HepG2 (cell line): ENCODE measurements at regions not wholly inside any gene's neighbourhood (a gene's known extent, or its start where the extent isn't known, plus 50 kb on each side); places are given as distances from the start of the nearest gene placed in this dataset.

Source experiments
- ATAC-seq: fragments of 200-7000 bp; cut with Tn5 transposase; 3 replicates; pipeline ENCODE4 v1.9.1; 2020; ENCODE audit warnings: mild to moderate bottlenecking, moderate library complexity
- BruUV-seq: library from RNA; stranded (reverse); fragments of 400-500 nt; replicated peaks from 2 replicates; lab custom pipeline; 2021; lab: Mats Ljungman, UMichigan
- CTCF ChIA-PET: fragments of 300-600 bp; formaldehyde crosslinking; extraction: SDS; loops from one replicate; lab custom pipeline; 2021; ENCODE audit warnings: low total read pairs, inconsistent platforms, low intra/inter-chr PET ratio; lab: Yijun Ruan, JAX
- POLR2A ChIA-PET: fragments of 350-600 bp; sonication (Branson Sonifier 250); formaldehyde crosslinking; loops from one replicate; lab custom pipeline; 2020; ENCODE audit warnings: antibody characterized with exemption, inconsistent platforms; lab: Yijun Ruan, JAX
- DNase-seq: peaks from one replicate; pipeline ENCODE4 v3.0.0-alpha.2; 2015; ENCODE audit warnings: low spot score
- FAIRE-seq: peaks from 3 replicates; lab custom pipeline; 2011; peaks lifted over from hg19 to GRCh38; lab: Jason Lieb, UNC
- H2AFZ ChIP-seq: one replicate; pipeline ENCODE4 v1.6.1; 2011; ENCODE audit warnings: low read length, inconsistent platforms
- H3K27ac ChIP-seq: fragments of 300-600 bp; 3 replicates; pipeline ENCODE4 v1.8.0; 2011; ENCODE audit warnings: mixed run types, mild to moderate bottlenecking, mixed read lengths, low read length, inconsistent platforms; ENCODE audit not compliant: insufficient read depth; ENCODE audit errors: extremely low read length
- H3K27me3 ChIP-seq, 2 experiments: fragments of 200-600 bp in 1 of 2; 2 replicates in 1 of 2; 3 replicates in 1 of 2; pipeline versions ENCODE4 v1.6.0 to v1.8.0; 2011; ENCODE audit warnings: low read length in 2 of 2, mild to moderate bottlenecking in 2 of 2, moderate library complexity in 2 of 2, inconsistent platforms in 1 of 2; ENCODE audit not compliant: insufficient read depth in 2 of 2, control insufficient read depth in 1 of 2
- H3K36me3 ChIP-seq, 2 experiments: fragments of 200-600 bp in 1 of 2; replicated peaks in 1 of 2; 2 replicates in 1 of 2; 3 replicates in 1 of 2; pipeline versions ENCODE4 v1.5.1 to v1.8.0; 2011; ENCODE audit warnings: low read length in 2 of 2, inconsistent platforms in 1 of 2; ENCODE audit not compliant: insufficient read depth in 2 of 2, control insufficient read depth in 1 of 2
- H3K4me1 ChIP-seq: 2 replicates; pipeline ENCODE4 v1.5.1; 2012; ENCODE audit warnings: low read length, inconsistent platforms; ENCODE audit not compliant: insufficient read depth
- H3K4me2 ChIP-seq: 2 replicates; pipeline ENCODE4 v1.6.0; 2011; ENCODE audit warnings: low read depth, low read length, inconsistent platforms
- H3K4me3 ChIP-seq, 3 experiments: fragments of 200-600 bp in 1 of 3; sonication (generic), shearing (Covaris generic) in 1 of 3; replicated peaks in 1 of 3; 2 replicates each; pipeline ENCODE4 v1.5.1; 2011 to 2016; ENCODE audit warnings: low read length in 3 of 3, inconsistent platforms in 2 of 3, low read depth in 2 of 3, mild to moderate bottlenecking in 2 of 3, control low read depth in 1 of 3, mixed read lengths in 1 of 3; ENCODE audit not compliant: insufficient read depth in 1 of 3
- H3K79me2 ChIP-seq: one replicate; pipeline ENCODE4 v1.6.1; 2011; ENCODE audit warnings: low read length, inconsistent platforms; ENCODE audit not compliant: insufficient read depth
- H3K9ac ChIP-seq: 2 replicates; pipeline ENCODE4 v1.6.0; 2011; ENCODE audit warnings: mild to moderate bottlenecking, low read depth, low read length, inconsistent platforms; ENCODE audit not compliant: insufficient read depth
- H3K9me3 ChIP-seq: 2 replicates; pipeline ENCODE4 v1.5.1; 2012; ENCODE audit warnings: mild to moderate bottlenecking, low read length
- H4K20me1 ChIP-seq: 2 replicates; pipeline ENCODE4 v1.6.0; 2011; ENCODE audit warnings: inconsistent platforms, mild to moderate bottlenecking, low read length, moderate library complexity; ENCODE audit not compliant: insufficient read depth
- ELF4 ChIP-seq: sonication (generic); formaldehyde crosslinking; IDR thresholded peaks from 2 replicates; pipeline ENCODE4 v1.5.0; 2020; ENCODE audit warnings: missing genetic modification reagents, mild to moderate bottlenecking, moderate library complexity, borderline replicate concordance
- FOXP1 ChIP-seq, 2 experiments: fragments of 450-650 bp in 1 of 2; IDR thresholded peaks; 2 replicates each; pipeline ENCODE4 v1.6.1; 2017 to 2018; ENCODE audit warnings: antibody characterized with exemption in 1 of 2
- HNRNPH1 ChIP-seq: fragments of 200-400 bp; formaldehyde crosslinking; optimal IDR thresholded peaks from 2 replicates; pipeline ENCODE3; 2017; ENCODE audit warnings: mild to moderate bottlenecking, low read depth, low read length
- MED13 ChIP-seq: sonication (generic); formaldehyde crosslinking; IDR thresholded peaks from 2 replicates; pipeline ENCODE4 v1.5.0; 2020; ENCODE audit warnings: missing genetic modification reagents
- NAIF1 ChIP-seq: sonication (generic); formaldehyde crosslinking; IDR thresholded peaks from 2 replicates; pipeline ENCODE4 v1.5.0; 2020; ENCODE audit warnings: mild to moderate bottlenecking, missing genetic modification reagents, borderline replicate concordance
- RARA ChIP-seq: IDR thresholded peaks from 2 replicates; pipeline ENCODE4 v1.6.1; 2016; ENCODE audit warnings: missing genetic modification reagents, missing compliant biosample characterization
- RBAK ChIP-seq: sonication (generic); formaldehyde crosslinking; IDR thresholded peaks from 2 replicates; pipeline ENCODE4 v1.5.1; 2020; ENCODE audit warnings: mild to moderate bottlenecking, missing genetic modification reagents
- TOE1 ChIP-seq: sonication (generic); formaldehyde crosslinking; IDR thresholded peaks from 2 replicates; pipeline ENCODE4 v1.4.0; 2020; ENCODE audit warnings: mild to moderate bottlenecking, missing genetic modification reagents
- ZFP36 ChIP-seq: fragments of 150-350 bp; IDR thresholded peaks from 2 replicates; pipeline ENCODE4 v1.6.1; 2018; ENCODE audit warnings: borderline replicate concordance, low read length, low read depth; ENCODE audit not compliant: partially characterized antibody
- ZKSCAN1 ChIP-seq: fragments of 150-350 bp; IDR thresholded peaks from 2 replicates; pipeline ENCODE4 v1.6.1; 2014; ENCODE audit warnings: low read length
- ZNF18 ChIP-seq: sonication (generic); formaldehyde crosslinking; IDR thresholded peaks from 2 replicates; pipeline ENCODE4 v1.8.0; 2022; ENCODE audit warnings: mild to moderate bottlenecking, missing genetic modification reagents; ENCODE audit not compliant: insufficient replicate concordance
- ZNF282 ChIP-seq: fragments of 450-650 bp; IDR thresholded peaks from 2 replicates; pipeline ENCODE4 v1.6.1; 2018; ENCODE audit not compliant: partially characterized antibody
- ZNF430 ChIP-seq: sonication (generic); formaldehyde crosslinking; IDR thresholded peaks from 2 replicates; pipeline ENCODE4 v1.9.0; 2021; ENCODE audit warnings: mild to moderate bottlenecking, missing genetic modification reagents
- ZNF432 ChIP-seq: sonication (generic); formaldehyde crosslinking; IDR thresholded peaks from 2 replicates; pipeline ENCODE4 v1.5.0; 2020; ENCODE audit warnings: missing genetic modification reagents, mild to moderate bottlenecking, borderline replicate concordance
- ZNF547 ChIP-seq: sonication (generic); formaldehyde crosslinking; IDR thresholded peaks from 2 replicates; pipeline ENCODE4 v1.5.1; 2020; ENCODE audit warnings: mild to moderate bottlenecking, missing genetic modification reagents
- ZNF615 ChIP-seq: sonication (generic); formaldehyde crosslinking; IDR thresholded peaks from 2 replicates; pipeline ENCODE4 v1.5.0; 2020; ENCODE audit warnings: mild to moderate bottlenecking, missing genetic modification reagents, borderline replicate concordance
- ZNF691 ChIP-seq: sonication (generic); formaldehyde crosslinking; IDR thresholded peaks from 2 replicates; pipeline ENCODE4 v1.4.0; 2020; ENCODE audit warnings: missing genetic modification reagents, low read depth, mild to moderate bottlenecking, borderline replicate concordance
- ZNF761 ChIP-seq: sonication (generic); formaldehyde crosslinking; conservative IDR thresholded peaks from 2 replicates; pipeline ENCODE4 v1.4.0; 2020; ENCODE audit warnings: mild to moderate bottlenecking, missing genetic modification reagents
- WGBS: methylation state at CpG from one replicate; pipeline ENCODE4 v1.1.6; 2017; ENCODE audit warnings: low lambda C conversion rate; 5-methylcytosine and 5-hydroxymethylcytosine counted together
- in situ Hi-C: cut with HindIII; loops from 2 replicates; pipeline ENCODE4 v1.10.0; 2017; ENCODE audit warnings: low pct_unique_long_range_greater_than_20kb; ENCODE audit not compliant: extremely low pct_ligation_motif_present
- intact Hi-C: fragments of 100-400 bp; cut with micrococcal nuclease; formaldehyde crosslinking; loops from one replicate; pipeline ENCODE4 v1.10.0; 2022; ENCODE audit not compliant: unreplicated experiment

GRCh38 chr7:145511004-145511403, 605.6 kb upstream of the CNTNAP2 start:
- H3K79me2 ChIP-seq, result no peaks in the 10 kb centered on the region
- 25% methylated on average over 2 of the region's 2 CpGs for WGBS
- BruUV-seq, result no TSS peak
- H3K27ac ChIP-seq, result no peak overlapping the region
- no peak overlapping the region for H3K4me3 ChIP-seq
- POLR2A ChIA-PET, result no interaction called here
- ATAC-seq (no peak), FAIRE-seq (no peak), DNase-seq (no peak)
- H2AFZ ChIP-seq, result no peak overlapping the region
- CTCF ChIA-PET, result no interaction called here
- no peaks in the 10 kb centered on the region for H4K20me1 ChIP-seq
- in situ Hi-C loops, result no loop called here
- H3K36me3 ChIP-seq, result no peaks in the 10 kb centered on the region
- H3K9ac ChIP-seq, result no peak overlapping the region
- TF ChIP-seq ZNF615 (no peak), ZNF18 (CRISPR knock-in tag) (no peak), RARA (CRISPR knock-in tag) (no peak), ZKSCAN1 (no peak), ZNF432 (CRISPR knock-in tag) (no peak), ZNF282 (no peak), HNRNPH1 (no peak), RBAK (CRISPR knock-in tag) (no peak), FOXP1 (IDR thresholded peaks at IDR 0.05) (no peak), FOXP1 (CRISPR knock-in tag; IDR thresholded peaks at IDR 0.05) (no peak), ZNF691 (CRISPR knock-in tag) (no peak), NAIF1 (CRISPR knock-in tag) (no peak), ZFP36 (no peak), MED13 (CRISPR knock-in tag) (no peak), ZNF547 (CRISPR knock-in tag) (no peak), ZNF761 (no peak), ELF4 (CRISPR knock-in tag) (no peak), TOE1 (no peak), ZNF430 (CRISPR knock-in tag) (no peak)
- H3K9me3 ChIP-seq, result peaks cover 72% of the 10 kb centered on the region
- no peak overlapping the region for H3K4me2 ChIP-seq
- H3K27me3 ChIP-seq, result no peaks in the 10 kb centered on the region
- H3K4me1 ChIP-seq, result no peaks in the 10 kb centered on the region
- intact Hi-C loops, result no loop called here
